IMR-90 (cell line): ENCODE measurements at regions not wholly inside any gene's neighbourhood (a gene's known extent, or its start where the extent isn't known, plus 50 kb on each side); places are given as distances from the start of the nearest gene placed in this dataset.

Experiments
- CHD1 ChIP-seq: IDR thresholded peaks from 2 replicates; pipeline ENCODE4 v1.6.1; 2012; ENCODE audit warnings: low read depth, low read length, improper control_type of control experiment
- CTCF ChIP-seq: conservative IDR thresholded peaks from 2 replicates; pipeline ENCODE4 v1.5.1; 2012; ENCODE audit warnings: mild to moderate bottlenecking, low read depth, low read length, improper control_type of control experiment
- ELK1 ChIP-seq: fragments of 150-350 bp; IDR thresholded peaks from 2 replicates; pipeline ENCODE4 v1.6.1; 2016; ENCODE audit warnings: low read depth, mild to moderate bottlenecking, low read length, moderate library complexity, borderline replicate concordance
- MAZ ChIP-seq: IDR thresholded peaks from 2 replicates; pipeline ENCODE4 v1.6.1; 2012; ENCODE audit warnings: low read depth, mild to moderate bottlenecking, low read length, improper control_type of control experiment, moderate library complexity, borderline replicate concordance
- MXI1 ChIP-seq: IDR thresholded peaks from 2 replicates; pipeline ENCODE4 v1.6.1; 2012; ENCODE audit warnings: low read depth, mild to moderate bottlenecking, low read length, moderate library complexity, borderline replicate concordance
- POLR2A ChIP-seq: IDR thresholded peaks from 2 replicates; pipeline ENCODE4 v1.6.1; 2012; ENCODE audit warnings: mild to moderate bottlenecking, low read depth, low read length
- RAD21 ChIP-seq: IDR thresholded peaks from 2 replicates; pipeline ENCODE4 v1.6.1; 2012; ENCODE audit warnings: low read length, improper control_type of control experiment
- RCOR1 ChIP-seq: IDR thresholded peaks from 2 replicates; pipeline ENCODE4 v1.6.1; 2012; ENCODE audit warnings: mild to moderate bottlenecking, low read length, improper control_type of control experiment; ENCODE audit not compliant: insufficient replicate concordance
- RFX5 ChIP-seq: IDR thresholded peaks from 2 replicates; pipeline ENCODE4 v1.8.0; 2012; ENCODE audit warnings: low read depth, mild to moderate bottlenecking, low read length, moderate library complexity
- SMC3 ChIP-seq: fragments of 150-350 bp; IDR thresholded peaks from 2 replicates; pipeline ENCODE4 v1.6.1; 2016; ENCODE audit warnings: low read depth, mild to moderate bottlenecking, antibody characterized with exemption, low read length, moderate library complexity
- USF2 ChIP-seq: fragments of 150-350 bp; IDR thresholded peaks from 2 replicates; pipeline ENCODE4 v1.6.1; 2017; ENCODE audit warnings: mild to moderate bottlenecking, antibody characterized with exemption, low read length, low read depth

- TF ChIP-seq RAD21 (no peak), CTCF (no peak), POLR2A (no peak), CHD1 (no peak), ELK1 (no peak), MAZ (no peak), MXI1 (no peak), RCOR1 (no peak), SMC3 (no peak), USF2 (no peak), RFX5 (no peak)
Measured at GRCh38 chr1:22292011-22292788, 149.3 kb upstream of the WNT4 start.
